Activated naive CD4-positive, alpha-beta T cell treated with anti-CD3 and anti-CD28 coated beads for 36 hours (primary cell): ENCODE measurements at regions not wholly inside any gene's neighbourhood (a gene's known extent, or its start where the extent isn't known, plus 50 kb on each side); places are given as distances from the start of the nearest gene placed in this dataset.
"Not testable (repeated sequence)": the region's sequence is repeated elsewhere in the genome, so short reads cannot be mapped to it uniquely, and the experiment has no call there.

Experiments used
- CTCF ChIA-PET: fragments of 350-600 bp; sonication (Branson Sonifier 250); formaldehyde crosslinking; loops from one replicate; lab custom pipeline; 2021; ENCODE audit warnings: antibody characterized with exemption; lab: Charles Lee
- DNase-seq: peaks from one replicate; pipeline ENCODE4 v3.0.0-alpha.2; 2020
- H3K27ac Mint-ChIP-seq: one replicate; pipeline ENCODE4 v1.8.0; 2021; ENCODE audit warnings: mild to moderate bottlenecking, mixed read lengths
- H3K27me3 Mint-ChIP-seq: one replicate; pipeline ENCODE4 v1.8.0; 2021; ENCODE audit warnings: low read depth, mixed read lengths
- H3K36me3 Mint-ChIP-seq: one replicate; pipeline ENCODE4 v1.8.0; 2021; ENCODE audit warnings: low read depth, mixed read lengths
- H3K4me1 Mint-ChIP-seq: one replicate; pipeline ENCODE4 v1.8.0; 2021; ENCODE audit warnings: low read depth, mixed read lengths
- H3K4me3 Mint-ChIP-seq: one replicate; pipeline ENCODE4 v1.8.0; 2021; ENCODE audit warnings: mild to moderate bottlenecking, moderate library complexity, mixed read lengths
- H3K9me3 Mint-ChIP-seq: one replicate; pipeline ENCODE4 v1.8.0; 2021; ENCODE audit warnings: mixed read lengths
- intact Hi-C: fragments of 100-400 bp; cut with micrococcal nuclease; formaldehyde crosslinking; loops from one replicate; pipeline ENCODE4 v1.15.1; 2023

GRCh38 chr4:120557372-120557771, 365.2 kb downstream of the PRDM5 start:
- no peak overlapping the region for H3K27ac Mint-ChIP-seq
- intact Hi-C loops: no loop called here
- H3K4me1 Mint-ChIP-seq: no peaks in the 10 kb centered on the region
- peaks cover 11% of the 10 kb centered on the region for H3K9me3 Mint-ChIP-seq
- H3K36me3 Mint-ChIP-seq: no peaks in the 10 kb centered on the region
- peaks cover 13% of the 10 kb centered on the region for H3K27me3 Mint-ChIP-seq
- CTCF ChIA-PET: no interaction called here
- H3K4me3 Mint-ChIP-seq: no peak overlapping the region
- DNase-seq: no peak

GRCh38 chr4:120555058-120555457, 367.5 kb downstream of the PRDM5 start:
- H3K27ac Mint-ChIP-seq: no peak overlapping the region
- no peak overlapping the region for H3K4me3 Mint-ChIP-seq
- H3K27me3 Mint-ChIP-seq: peaks cover 13% of the 10 kb centered on the region
- CTCF ChIA-PET: no interaction called here
- H3K4me1 Mint-ChIP-seq: no peaks in the 10 kb centered on the region
- H3K9me3 Mint-ChIP-seq: peaks cover 1% of the 10 kb centered on the region
- intact Hi-C loops: no loop called here
- no peaks in the 10 kb centered on the region for H3K36me3 Mint-ChIP-seq
- no peak for DNase-seq

GRCh38 chr4:120554086-120554485, 368.4 kb downstream of the PRDM5 start:
- intact Hi-C loops: no loop called here
- peaks cover 13% of the 10 kb centered on the region for H3K27me3 Mint-ChIP-seq
- no peak for DNase-seq
- H3K27ac Mint-ChIP-seq: no peak overlapping the region
- H3K4me1 Mint-ChIP-seq: no peaks in the 10 kb centered on the region
- no peak overlapping the region for H3K4me3 Mint-ChIP-seq
- CTCF ChIA-PET: no interaction called here
- H3K9me3 Mint-ChIP-seq: no peaks in the 10 kb centered on the region
- no peaks in the 10 kb centered on the region for H3K36me3 Mint-ChIP-seq

- H3K9me3 Mint-ChIP-seq, DNase-seq, H3K27ac Mint-ChIP-seq, CTCF ChIA-PET, intact Hi-C loops, H3K4me3 Mint-ChIP-seq, H3K4me1 Mint-ChIP-seq, H3K36me3 Mint-ChIP-seq: not testable (repeated sequence)
- peaks cover 13% of the 10 kb centered on the region for H3K27me3 Mint-ChIP-seq
Measured at GRCh38 chr4:120550624-120551220, 371.8 kb downstream of the PRDM5 start.

- Mint-ChIP-seq H3K4me3 (no peak overlapping the region), H3K4me1 (no peaks in the 10 kb centered on the region), H3K36me3 (no peaks in the 10 kb centered on the region), H3K27ac (no peak overlapping the region), H3K9me3 (no peaks in the 10 kb centered on the region), H3K27me3 (peaks cover 3% of the 10 kb centered on the region)
- CTCF ChIA-PET: no interaction called here
- intact Hi-C loops: no loop called here
- DNase-seq: no peak
Measured at GRCh38 chr4:120549011-120549570, 373.4 kb downstream of the PRDM5 start.

GRCh38 chr4:120545391-120545790, 377.1 kb downstream of the PRDM5 start:
- Mint-ChIP-seq H3K27ac (no peak overlapping the region), H3K4me1 (no peaks in the 10 kb centered on the region), H3K27me3 (no peaks in the 10 kb centered on the region), H3K4me3 (no peak overlapping the region), H3K36me3 (no peaks in the 10 kb centered on the region), H3K9me3 (no peaks in the 10 kb centered on the region)
- no peak for DNase-seq
- intact Hi-C loops: no loop called here
- CTCF ChIA-PET: no interaction called here

GRCh38 chr4:120544838-120545237, 377.7 kb downstream of the PRDM5 start:
- H3K4me3 Mint-ChIP-seq: no peak overlapping the region
- intact Hi-C loops: no loop called here
- H3K27me3 Mint-ChIP-seq: no peaks in the 10 kb centered on the region
- H3K4me1 Mint-ChIP-seq: no peaks in the 10 kb centered on the region
- no peak for DNase-seq
- H3K36me3 Mint-ChIP-seq: no peaks in the 10 kb centered on the region
- CTCF ChIA-PET: no interaction called here
- H3K9me3 Mint-ChIP-seq: no peaks in the 10 kb centered on the region
- no peak overlapping the region for H3K27ac Mint-ChIP-seq

- no peaks in the 10 kb centered on the region for H3K4me1 Mint-ChIP-seq
- DNase-seq: no peak
- H3K4me3 Mint-ChIP-seq: no peak overlapping the region
- CTCF ChIA-PET: no interaction called here
- H3K9me3 Mint-ChIP-seq: no peaks in the 10 kb centered on the region
- H3K27ac Mint-ChIP-seq: no peak overlapping the region
- peaks cover 5% of the 10 kb centered on the region for H3K27me3 Mint-ChIP-seq
- no peaks in the 10 kb centered on the region for H3K36me3 Mint-ChIP-seq
- intact Hi-C loops: no loop called here
Measured at GRCh38 chr4:120540625-120541024, 381.9 kb downstream of the PRDM5 start.

- H3K36me3 Mint-ChIP-seq: no peaks in the 10 kb centered on the region
- intact Hi-C loops: no loop called here
- no peaks in the 10 kb centered on the region for H3K4me1 Mint-ChIP-seq
- DNase-seq: no peak
- H3K27ac Mint-ChIP-seq: no peak overlapping the region
- no peak overlapping the region for H3K4me3 Mint-ChIP-seq
- CTCF ChIA-PET: no interaction called here
- H3K27me3 Mint-ChIP-seq: peaks cover 13% of the 10 kb centered on the region
- H3K9me3 Mint-ChIP-seq: no peaks in the 10 kb centered on the region
Measured at GRCh38 chr4:120536884-120537283, 385.6 kb downstream of the PRDM5 start.

- intact Hi-C loops: no loop called here
- CTCF ChIA-PET: no interaction called here
- no peaks in the 10 kb centered on the region for H3K4me1 Mint-ChIP-seq
- H3K27me3 Mint-ChIP-seq: no peaks in the 10 kb centered on the region
- DNase-seq: no peak
- no peaks in the 10 kb centered on the region for H3K36me3 Mint-ChIP-seq
- no peak overlapping the region for H3K4me3 Mint-ChIP-seq
- peaks cover 2% of the 10 kb centered on the region for H3K9me3 Mint-ChIP-seq
- no peak overlapping the region for H3K27ac Mint-ChIP-seq
Measured at GRCh38 chr4:120528428-120528827, 394.1 kb downstream of the PRDM5 start.

- intact Hi-C loops: no loop called here
- DNase-seq: no peak
- Mint-ChIP-seq H3K4me1 (no peaks in the 10 kb centered on the region), H3K27me3 (no peaks in the 10 kb centered on the region), H3K36me3 (no peaks in the 10 kb centered on the region), H3K27ac (no peak overlapping the region), H3K4me3 (no peak overlapping the region), H3K9me3 (peaks cover 2% of the 10 kb centered on the region)
- CTCF ChIA-PET: no interaction called here
Measured at GRCh38 chr4:120526033-120526432, 396.5 kb downstream of the PRDM5 start.

- no peaks in the 10 kb centered on the region for H3K27me3 Mint-ChIP-seq
- CTCF ChIA-PET: interaction anchor here (0.6 kb wide), 1 partner anchor 1503 kb away, joined by 3 read pairs; no protein-coding TSS in a partner anchor
Measured at GRCh38 chr4:120525106-120525505, 397.4 kb downstream of the PRDM5 start.

GRCh38 chr4:120524237-120524636, 398.3 kb downstream of the PRDM5 start:
- Mint-ChIP-seq H3K4me3 (no peak overlapping the region), H3K36me3 (no peaks in the 10 kb centered on the region), H3K4me1 (no peaks in the 10 kb centered on the region), H3K27ac (no peak overlapping the region), H3K9me3 (no peaks in the 10 kb centered on the region), H3K27me3 (no peaks in the 10 kb centered on the region)
- CTCF ChIA-PET: no interaction called here
- intact Hi-C loops: no loop called here
- DNase-seq: no peak

More at GRCh38 chr4:120525106-120525505, 397.4 kb downstream of the PRDM5 start:
- H3K9me3 Mint-ChIP-seq: no peaks in the 10 kb centered on the region
- no peaks in the 10 kb centered on the region for H3K36me3 Mint-ChIP-seq
- intact Hi-C loops: no loop called here
- DNase-seq: no peak
- no peak overlapping the region for H3K4me3 Mint-ChIP-seq
- no peak overlapping the region for H3K27ac Mint-ChIP-seq
- H3K4me1 Mint-ChIP-seq: no peaks in the 10 kb centered on the region
